T-cell (primary cell): ENCODE measurements at regions not wholly inside any gene's neighbourhood (a gene's known extent, or its start where the extent isn't known, plus 50 kb on each side); places are given as distances from the start of the nearest gene placed in this dataset.

ENCODE experiments used
- ATAC-seq, 4 experiments: fragments of 200-7000 bp in 3 of 4; fragments of 150-1000 bp in 1 of 4; cut with Tn5 transposase; replicated peaks in 1 of 4; 1 replicate in 3 of 4; 2 replicates in 1 of 4; pipeline ENCODE4 v1.10.0; 2021; ENCODE audit warnings: moderate library complexity in 3 of 4, mild to moderate bottlenecking in 2 of 4, moderate number of reproducible peaks in 1 of 4
- CTCF ChIA-PET, 2 donors: fragments of 300-600 bp; sonication (Branson Sonifier 250); formaldehyde crosslinking; loops; one replicate each; lab custom pipeline; 2022; ENCODE audit warnings: antibody characterized with exemption in 2 of 2; lab: Charles Lee
- POLR2A ChIA-PET, 2 donors: fragments of 300-600 bp; sonication (Branson Sonifier 250); formaldehyde crosslinking; loops; one replicate each; lab custom pipeline; 2022; ENCODE audit warnings: antibody characterized with exemption in 2 of 2; lab: Charles Lee
- DNase-seq, 35 experiments: peaks; one replicate each; pipeline versions ENCODE4 v3.0.0 to v3.0.0-alpha.2; 2013 to 2023
- H3K27ac ChIP-seq: one replicate; pipeline ENCODE4 v1.5.1; 2013; ENCODE audit warnings: low read length
- H3K27me3 ChIP-seq, 2 experiments: replicated peaks in 1 of 2; 1 replicate in 1 of 2; 2 replicates in 1 of 2; pipeline versions ENCODE4 v1.6.1 to v1.7.0; 2013; ENCODE audit warnings: low read length in 1 of 2, mixed read lengths in 1 of 2; ENCODE audit not compliant: control insufficient read depth in 2 of 2, insufficient read depth in 2 of 2; ENCODE audit errors: extremely low read depth in 1 of 2
- H3K36me3 ChIP-seq, 2 donors: 1 replicate in 1 of 2; 2 replicates in 1 of 2; pipeline versions ENCODE4 v1.6.1 to v1.7.0; 2013; ENCODE audit warnings: low read length in 1 of 2; ENCODE audit not compliant: control insufficient read depth in 2 of 2, insufficient read depth in 1 of 2; ENCODE audit errors: extremely low read depth in 1 of 2
- H3K4me1 ChIP-seq, 2 experiments: 1 replicate in 1 of 2; 2 replicates in 1 of 2; pipeline versions ENCODE4 v1.6.1 to v1.7.0; 2013; ENCODE audit warnings: low read length in 2 of 2, mixed read lengths in 1 of 2; ENCODE audit not compliant: insufficient read depth in 2 of 2, control insufficient read depth in 1 of 2; ENCODE audit errors: extremely low read depth in 1 of 2
- H3K4me3 ChIP-seq, 2 donors: 1 replicate in 1 of 2; 2 replicates in 1 of 2; pipeline versions ENCODE4 v1.5.1 to v1.7.0; 2013; ENCODE audit warnings: mild to moderate bottlenecking in 2 of 2, low read length in 1 of 2, moderate library complexity in 1 of 2; ENCODE audit not compliant: control insufficient read depth in 1 of 2; ENCODE audit errors: extremely low read depth in 1 of 2
- H3K9me3 ChIP-seq: 2 replicates; pipeline ENCODE4 v1.7.0; 2013
- H3K27ac Mint-ChIP-seq, 2 donors: one replicate each; pipeline ENCODE4 v1.8.0; 2020 to 2021; ENCODE audit warnings: mild to moderate bottlenecking in 2 of 2, mixed read lengths in 2 of 2
- H3K27me3 Mint-ChIP-seq, 2 donors: one replicate each; pipeline ENCODE4 v1.8.0; 2021 to 2022; ENCODE audit warnings: mixed read lengths in 2 of 2
- H3K36me3 Mint-ChIP-seq: one replicate; pipeline ENCODE4 v1.8.0; 2021; ENCODE audit warnings: mixed read lengths
- H3K4me1 Mint-ChIP-seq, 3 donors: one replicate each; pipeline ENCODE4 v1.8.0; 2020 to 2022; ENCODE audit warnings: mixed read lengths in 3 of 3, mild to moderate bottlenecking in 1 of 3
- H3K4me3 Mint-ChIP-seq, 3 donors: one replicate each; pipeline ENCODE4 v1.8.0; 2020 to 2022; ENCODE audit warnings: mild to moderate bottlenecking in 3 of 3, mixed read lengths in 3 of 3, moderate library complexity in 3 of 3
- H3K9me3 Mint-ChIP-seq, 3 donors: one replicate each; pipeline ENCODE4 v1.8.0; 2020 to 2022; ENCODE audit warnings: mixed read lengths in 3 of 3
- WGBS: methylation state at CpG from one replicate; pipeline ENCODE4 v1.1.5; 2013; ENCODE audit warnings: missing lambda C conversion rate; ENCODE audit not compliant: insufficient coverage; 5-methylcytosine and 5-hydroxymethylcytosine counted together

GRCh38 chr9:81492710-81493447 lies 196.5 kb downstream of the TLE1 start:
- no peak overlapping the region for H3K27ac Mint-ChIP-seq
- H3K4me3 Mint-ChIP-seq: no peak overlapping the region
- no peak overlapping the region for H3K27ac ChIP-seq
- peaks cover 1 to 15% (median 10%) of the 10 kb centered on the region in 3 donors for H3K9me3 Mint-ChIP-seq
- no peaks in the 10 kb centered on the region for H3K27me3 ChIP-seq
- ChIA-PET CTCF (no interaction called here), POLR2A (no interaction called here)
- H3K27me3 Mint-ChIP-seq: no peaks in the 10 kb centered on the region
- no peaks in the 10 kb centered on the region for H3K36me3 ChIP-seq
- H3K4me3 ChIP-seq: no peak overlapping the region
- WGBS: no CpG with 5 or more reads among the region's 1 CpG
- no peaks in the 10 kb centered on the region for H3K4me1 Mint-ChIP-seq
- no peaks in the 10 kb centered on the region for H3K9me3 ChIP-seq
- H3K4me1 ChIP-seq: no peaks in the 10 kb centered on the region
- DNase-seq: no peak
- no peaks in the 10 kb centered on the region for H3K36me3 Mint-ChIP-seq
- no peak for ATAC-seq

GRCh38 chr9:81490605-81491331 lies 198.6 kb downstream of the TLE1 start:
- Mint-ChIP-seq H3K9me3 (peaks cover 2 to 7% (median 5%) of the 10 kb centered on the region in 3 donors), H3K27ac (no peak overlapping the region), H3K27me3 (no peaks in the 10 kb centered on the region), H3K4me1 (no peaks in the 10 kb centered on the region), H3K4me3 (no peak overlapping the region), H3K36me3 (no peaks in the 10 kb centered on the region)
- Histone ChIP-seq H3K27ac (no peak overlapping the region), H3K9me3 (no peaks in the 10 kb centered on the region), H3K4me1 (no peaks in the 10 kb centered on the region), H3K27me3 (no peaks in the 10 kb centered on the region), H3K36me3 (no peaks in the 10 kb centered on the region), H3K4me3 (no peak overlapping the region)
- ATAC-seq (no peak), DNase-seq (no peak)
- ChIA-PET CTCF (interaction anchor here in 1 of 2 donors (0.5 kb wide), 1 partner anchor 45 kb away, joined by 3 read pairs; no protein-coding TSS in a partner anchor), POLR2A (no interaction called here)
- 50% methylated on average over 1 of the region's 5 CpGs for WGBS

- DNase-seq: no peak
- no peak overlapping the region for H3K4me3 ChIP-seq
- ATAC-seq: no peak
- Mint-ChIP-seq H3K4me3 (no peak overlapping the region), H3K36me3 (no peaks in the 10 kb centered on the region), H3K9me3 (peaks cover 2 to 9% (median 5%) of the 10 kb centered on the region in 3 donors), H3K27me3 (no peaks in the 10 kb centered on the region), H3K4me1 (no peaks in the 10 kb centered on the region), H3K27ac (no peak overlapping the region)
- H3K27ac ChIP-seq: no peak overlapping the region
- H3K4me1 ChIP-seq: no peaks in the 10 kb centered on the region
- H3K36me3 ChIP-seq: no peaks in the 10 kb centered on the region
- no peaks in the 10 kb centered on the region for H3K9me3 ChIP-seq
- H3K27me3 ChIP-seq: no peaks in the 10 kb centered on the region
- CTCF ChIA-PET: interaction anchor here in 1 of 2 donors (0.7 kb wide), 1 partner anchor 20 kb away, joined by 3 read pairs; no protein-coding TSS in a partner anchor
- WGBS: no CpG with 5 or more reads among the region's 1 CpG
- POLR2A ChIA-PET: no interaction called here
Observed at GRCh38 chr9:81489046-81489445, 200.3 kb downstream of the TLE1 start.

- H3K4me3 ChIP-seq: no peak overlapping the region
- Mint-ChIP-seq H3K4me1 (no peaks in the 10 kb centered on the region), H3K27ac (no peak overlapping the region), H3K36me3 (no peaks in the 10 kb centered on the region), H3K9me3 (peaks cover 4 to 6% (median 5%) of the 10 kb centered on the region in 3 donors), H3K4me3 (no peak overlapping the region), H3K27me3 (peaks cover 0 to 3% of the 10 kb centered on the region in 2 donors)
- no peak overlapping the region for H3K27ac ChIP-seq
- 67% methylated on average over 1 of the region's 6 CpGs for WGBS
- no peaks in the 10 kb centered on the region for H3K36me3 ChIP-seq
- H3K27me3 ChIP-seq: no peaks in the 10 kb centered on the region
- H3K4me1 ChIP-seq: no peaks in the 10 kb centered on the region
- ChIA-PET POLR2A (no interaction called here), CTCF (no interaction called here)
- DNase-seq (no peak), ATAC-seq (no peak)
- no peaks in the 10 kb centered on the region for H3K9me3 ChIP-seq
Observed at GRCh38 chr9:81480828-81481604, 208.3 kb downstream of the TLE1 start.

GRCh38 chr9:81479573-81479972 lies 209.8 kb downstream of the TLE1 start:
- ChIA-PET CTCF (no interaction called here), POLR2A (no interaction called here)
- Mint-ChIP-seq H3K4me1 (no peaks in the 10 kb centered on the region), H3K27ac (no peak overlapping the region), H3K27me3 (peaks cover 0 to 3% of the 10 kb centered on the region in 2 donors), H3K9me3 (peaks cover 4 to 9% (median 4%) of the 10 kb centered on the region in 3 donors), H3K36me3 (no peaks in the 10 kb centered on the region), H3K4me3 (no peak overlapping the region)
- no peak overlapping the region for H3K27ac ChIP-seq
- ATAC-seq (no peak), DNase-seq (no peak)
- H3K27me3 ChIP-seq: no peaks in the 10 kb centered on the region
- no CpG with 5 or more reads among the region's 2 CpGs for WGBS
- no peaks in the 10 kb centered on the region for H3K9me3 ChIP-seq
- H3K4me3 ChIP-seq: no peak overlapping the region
- H3K4me1 ChIP-seq: no peaks in the 10 kb centered on the region
- no peaks in the 10 kb centered on the region for H3K36me3 ChIP-seq

GRCh38 chr9:81477669-81478068 lies 211.7 kb downstream of the TLE1 start:
- ChIA-PET POLR2A (no interaction called here), CTCF (no interaction called here)
- peaks cover 0 to 3% of the 10 kb centered on the region in 2 donors for H3K27me3 Mint-ChIP-seq
- no peak for DNase-seq
- no peaks in the 10 kb centered on the region for H3K4me1 Mint-ChIP-seq
- peaks cover 3 to 16% (median 6%) of the 10 kb centered on the region in 3 donors for H3K9me3 Mint-ChIP-seq
- H3K36me3 Mint-ChIP-seq: no peaks in the 10 kb centered on the region
- Histone ChIP-seq H3K36me3 (no peaks in the 10 kb centered on the region), H3K27ac (no peak overlapping the region), H3K9me3 (no peaks in the 10 kb centered on the region), H3K27me3 (no peaks in the 10 kb centered on the region), H3K4me3 (no peak overlapping the region), H3K4me1 (no peaks in the 10 kb centered on the region)
- no peak overlapping the region for H3K4me3 Mint-ChIP-seq
- 80% methylated on average over 2 of the region's 2 CpGs for WGBS
- ATAC-seq: no peak
- no peak overlapping the region for H3K27ac Mint-ChIP-seq
